DOHH2 (cell line): ENCODE measurements at regions not wholly inside any gene's neighbourhood (a gene's known extent, or its start where the extent isn't known, plus 50 kb on each side); places are given as distances from the start of the nearest gene placed in this dataset.

Source experiments
- H3F3A ChIP-seq: fragments of 200-600 bp; sonication (generic), shearing (Covaris generic); 2 replicates; pipeline ENCODE4 v1.6.0; 2016; ENCODE audit warnings: antibody characterized with exemption, mild to moderate bottlenecking; ENCODE audit not compliant: control insufficient read depth, insufficient read depth
- H3K27ac ChIP-seq: fragments of 200-600 bp; sonication (generic); 2 replicates; pipeline ENCODE4 v1.5.1; 2014; ENCODE audit warnings: low read depth, mild to moderate bottlenecking, low read length, moderate library complexity
- H3K27me3 ChIP-seq: fragments of 200-600 bp; sonication (generic); 2 replicates; pipeline ENCODE4 v1.6.1; 2014; ENCODE audit warnings: mild to moderate bottlenecking, low read length, mixed read lengths; ENCODE audit not compliant: control insufficient read depth
- H3K36me3 ChIP-seq: fragments of 200-600 bp; sonication (generic); 2 replicates; pipeline ENCODE4 v1.6.1; 2014; ENCODE audit warnings: mild to moderate bottlenecking, low read length, moderate library complexity, mixed read lengths; ENCODE audit not compliant: control insufficient read depth
- H3K4me1 ChIP-seq: fragments of 200-600 bp; sonication (generic); 2 replicates; pipeline ENCODE4 v1.6.1; 2014; ENCODE audit warnings: mild to moderate bottlenecking, low read length, mixed read lengths; ENCODE audit not compliant: control insufficient read depth
- H3K4me2 ChIP-seq: fragments of 200-600 bp; sonication (generic); 2 replicates; pipeline ENCODE4 v1.6.0; 2014; ENCODE audit warnings: mild to moderate bottlenecking, low read length, moderate library complexity
- H3K4me3 ChIP-seq: fragments of 200-600 bp; sonication (generic); 2 replicates; pipeline ENCODE4 v1.5.1; 2014; ENCODE audit warnings: mild to moderate bottlenecking, low read length, mixed read lengths
- H3K79me2 ChIP-seq: fragments of 200-600 bp; sonication (generic); 2 replicates; pipeline ENCODE4 v1.6.1; 2014; ENCODE audit warnings: mild to moderate bottlenecking, low read length, mixed read lengths; ENCODE audit not compliant: control insufficient read depth
- H3K9me2 ChIP-seq: fragments of 200-600 bp; sonication (generic); replicated peaks from 2 replicates; pipeline ENCODE4 v1.6.1; 2014; ENCODE audit warnings: mild to moderate bottlenecking, low read length, mixed read lengths; ENCODE audit not compliant: control insufficient read depth
- H3K9me3 ChIP-seq: fragments of 200-600 bp; sonication (generic); 2 replicates; pipeline ENCODE4 v1.6.1; 2014; ENCODE audit warnings: antibody characterized with exemption, low read length, mixed read lengths; ENCODE audit not compliant: control insufficient read depth, insufficient read depth
- H4K20me1 ChIP-seq: fragments of 200-600 bp; sonication (generic); 2 replicates; pipeline ENCODE4 v1.6.0; 2014; ENCODE audit warnings: low read depth, mild to moderate bottlenecking, antibody characterized with exemption, low read length, moderate library complexity; ENCODE audit not compliant: control insufficient read depth, insufficient read depth
- CTCF ChIP-seq: fragments of 200-600 bp; sonication (generic); IDR thresholded peaks from one replicate; pipeline ENCODE4 v1.5.1; 2014; ENCODE audit warnings: antibody characterized with exemption, mild to moderate bottlenecking, low read depth, low read length; ENCODE audit not compliant: poor library complexity, severe bottlenecking
- EZH2phosphoT487 ChIP-seq: fragments of 200-600 bp; sonication (generic); IDR thresholded peaks from 2 replicates; pipeline ENCODE4 v1.6.1; 2017; ENCODE audit warnings: borderline replicate concordance, mild to moderate bottlenecking, antibody characterized with exemption, low read length, moderate library complexity, mixed read lengths

- Histone ChIP-seq H4K20me1 (no peaks in the 10 kb centered on the region), H3K4me2 (no peak overlapping the region), H3K27ac (no peak overlapping the region), H3F3A (no peaks in the 10 kb centered on the region), H3K4me1 (no peaks in the 10 kb centered on the region), H3K9me3 (no peaks in the 10 kb centered on the region), H3K27me3 (no peaks in the 10 kb centered on the region; the same call in 1 of the 2 replicates), H3K9me2 (no peaks in the 10 kb centered on the region), H3K79me2 (no peaks in the 10 kb centered on the region), H3K36me3 (no peaks in the 10 kb centered on the region), H3K4me3 (no peak overlapping the region)
- TF ChIP-seq EZH2phosphoT487 (no peak), CTCF (no peak)
Measured at GRCh38 chr6:166075925-166076324, 91.7 kb downstream of the TBXT start.

GRCh38 chr6:166075186-166075585 lies 92.5 kb downstream of the TBXT start:
- Histone ChIP-seq H3K27ac (no peak overlapping the region), H3K79me2 (no peaks in the 10 kb centered on the region), H3K9me3 (no peaks in the 10 kb centered on the region), H3K27me3 (no peaks in the 10 kb centered on the region; the same call in 1 of the 2 replicates), H4K20me1 (no peaks in the 10 kb centered on the region), H3F3A (no peaks in the 10 kb centered on the region), H3K4me2 (no peak overlapping the region), H3K36me3 (no peaks in the 10 kb centered on the region), H3K9me2 (no peaks in the 10 kb centered on the region), H3K4me1 (no peaks in the 10 kb centered on the region), H3K4me3 (no peak overlapping the region)
- TF ChIP-seq EZH2phosphoT487 (no peak), CTCF (no peak)

- no peaks in the 10 kb centered on the region for H3K9me3 ChIP-seq
- no peaks in the 10 kb centered on the region; the same call in 1 of the 2 replicates for H3K27me3 ChIP-seq
- no peaks in the 10 kb centered on the region for H4K20me1 ChIP-seq
- TF ChIP-seq CTCF (no peak), EZH2phosphoT487 (no peak)
- H3K4me1 ChIP-seq = no peaks in the 10 kb centered on the region
- H3K4me2 ChIP-seq = no peak overlapping the region
- no peak overlapping the region for H3K27ac ChIP-seq
- H3K4me3 ChIP-seq = no peak overlapping the region
- no peaks in the 10 kb centered on the region for H3K36me3 ChIP-seq
- H3F3A ChIP-seq = no peaks in the 10 kb centered on the region
- H3K79me2 ChIP-seq = no peaks in the 10 kb centered on the region
- no peaks in the 10 kb centered on the region for H3K9me2 ChIP-seq
Measured at GRCh38 chr6:166073082-166073481, 94.6 kb downstream of the TBXT start.
